Astrocyte of the cerebellum (primary cell): ENCODE measurements at regions not wholly inside any gene's neighbourhood (a gene's known extent, or its start where the extent isn't known, plus 50 kb on each side); places are given as distances from the start of the nearest gene placed in this dataset.

ENCODE experiments used
- DNase-seq: peaks from one replicate; pipeline ENCODE4 v3.0.0-alpha.2; 2011; ENCODE audit warnings: low read depth
- H3K4me3 ChIP-seq: 2 replicates; pipeline ENCODE4 v1.5.1; 2011; ENCODE audit warnings: mild to moderate bottlenecking, low read depth, low read length, moderate library complexity
- CTCF ChIP-seq: IDR thresholded peaks from 2 replicates; pipeline ENCODE4 v1.5.1; 2012; ENCODE audit warnings: low read length, low read depth, moderate library complexity, mild to moderate bottlenecking; ENCODE audit errors: missing control alignments
- in situ Hi-C: cut with HindIII; loops from 2 replicates; pipeline ENCODE4 v1.10.0; 2017; ENCODE audit warnings: low sequenced_read_pairs

DNA sequence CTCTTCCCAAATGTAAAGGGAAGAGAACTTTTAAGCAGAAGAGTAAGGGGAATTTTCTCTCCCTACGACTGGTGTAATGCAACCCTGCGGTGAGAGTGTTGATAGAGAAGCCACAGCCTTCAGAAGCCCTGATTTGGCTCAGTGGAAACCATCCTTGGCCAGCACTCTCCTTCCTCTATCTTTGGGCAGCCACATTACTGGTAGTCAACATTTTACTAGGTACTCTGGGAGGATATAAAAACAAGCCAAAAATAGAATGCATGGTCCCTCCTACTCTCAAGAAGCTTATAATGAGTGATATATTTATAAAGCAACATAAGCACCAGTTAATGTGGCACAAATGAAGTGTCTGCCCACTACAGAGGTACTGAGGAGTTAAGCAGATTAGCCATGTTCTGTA lies 201.8 kb upstream of the NCAM1 start:
- no peak for DNase-seq
- TF ChIP-seq CTCF: no peak
- no peak overlapping the region for H3K4me3 ChIP-seq
- in situ Hi-C loops: no loop called here

DNA sequence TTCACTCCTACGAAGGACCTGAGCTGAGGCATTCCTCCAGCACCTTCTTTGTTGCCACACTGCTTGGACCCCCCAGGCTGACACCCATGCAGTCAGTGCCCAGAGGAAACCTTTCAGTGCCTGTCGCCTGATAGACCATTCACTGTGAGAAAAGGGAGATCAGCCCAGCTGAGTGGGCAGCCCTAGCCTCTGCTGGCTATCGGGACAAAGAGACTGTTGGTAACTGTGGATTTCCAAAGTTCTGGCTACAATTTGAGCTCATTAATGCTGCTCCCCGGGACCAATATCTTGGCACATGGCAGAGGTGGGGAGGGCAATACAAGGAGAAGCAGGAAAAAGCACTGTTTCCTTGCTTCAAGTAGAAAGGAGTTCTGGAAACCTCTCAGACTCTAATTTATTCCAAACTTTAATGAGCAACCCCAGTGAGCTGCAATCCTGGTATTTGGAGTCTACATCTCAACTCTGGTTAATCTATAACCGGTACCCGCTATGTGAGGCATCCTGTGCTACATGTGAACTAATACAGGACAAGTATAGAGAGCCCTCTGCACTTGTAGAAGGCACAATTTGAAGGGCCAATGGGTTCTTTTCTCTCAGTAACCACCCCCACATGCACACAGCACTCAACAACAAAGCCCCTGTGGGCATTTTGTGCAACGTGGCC lies 200.7 kb upstream of the NCAM1 start:
- in situ Hi-C loops: no loop called here
- no peak for DNase-seq
- TF ChIP-seq CTCF: no peak
- H3K4me3 ChIP-seq: no peak overlapping the region

DNA sequence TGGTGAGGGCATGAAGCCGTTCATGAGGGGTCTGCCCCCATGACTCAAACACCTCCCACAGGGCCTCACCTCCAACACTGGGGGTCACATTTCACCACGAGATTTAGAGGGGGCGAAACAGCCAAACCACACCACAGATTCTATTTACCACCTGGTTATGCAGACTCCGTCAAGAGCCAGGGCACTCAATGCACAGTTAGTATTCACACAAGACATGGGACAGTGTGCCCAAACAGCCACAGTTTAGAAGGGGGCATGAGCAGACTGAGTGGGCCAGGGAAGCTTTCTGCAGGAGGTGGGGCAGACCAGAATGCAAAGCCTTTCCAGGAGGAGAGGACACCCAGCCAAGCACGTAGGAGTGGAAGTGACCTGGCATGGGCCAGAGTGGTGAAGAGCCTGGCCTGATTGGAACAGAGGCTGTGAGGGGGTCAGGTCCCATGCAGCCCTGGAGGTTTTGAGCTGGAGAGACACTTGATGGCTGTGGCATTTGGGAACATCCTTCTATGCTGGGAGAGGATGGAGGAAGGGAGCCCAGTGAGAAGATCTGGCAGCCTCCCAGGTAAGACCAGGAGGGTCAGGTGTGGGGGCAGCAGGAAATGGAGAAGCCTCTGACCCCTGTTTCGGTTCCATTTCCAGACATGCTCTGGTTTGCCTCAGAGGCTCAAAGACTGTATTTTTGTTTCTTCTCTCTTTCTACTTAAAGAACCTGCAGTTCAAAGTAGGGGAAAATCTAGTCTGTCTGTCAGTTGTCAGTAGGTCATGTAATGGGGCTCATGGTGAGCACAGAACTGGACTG lies 199.1 kb upstream of the NCAM1 start:
- in situ Hi-C loops: no loop called here
- no peak for TF ChIP-seq CTCF

GRCh38 chr11:112762707-112763090 lies 198.5 kb upstream of the NCAM1 start:
- DNase-seq: no peak
- in situ Hi-C loops: no loop called here
- no peak overlapping the region for H3K4me3 ChIP-seq
- no peak for TF ChIP-seq CTCF

More for the DNA sequence above, 199.1 kb upstream of the NCAM1 start:
- no peak for DNase-seq
- H3K4me3 ChIP-seq: no peak overlapping the region

GRCh38 chr11:112765337-112765736 lies 195.9 kb upstream of the NCAM1 start:
- H3K4me3 ChIP-seq: no peak overlapping the region
- DNase-seq: no peak
- in situ Hi-C loops: no loop called here
- no peak for TF ChIP-seq CTCF

DNA sequence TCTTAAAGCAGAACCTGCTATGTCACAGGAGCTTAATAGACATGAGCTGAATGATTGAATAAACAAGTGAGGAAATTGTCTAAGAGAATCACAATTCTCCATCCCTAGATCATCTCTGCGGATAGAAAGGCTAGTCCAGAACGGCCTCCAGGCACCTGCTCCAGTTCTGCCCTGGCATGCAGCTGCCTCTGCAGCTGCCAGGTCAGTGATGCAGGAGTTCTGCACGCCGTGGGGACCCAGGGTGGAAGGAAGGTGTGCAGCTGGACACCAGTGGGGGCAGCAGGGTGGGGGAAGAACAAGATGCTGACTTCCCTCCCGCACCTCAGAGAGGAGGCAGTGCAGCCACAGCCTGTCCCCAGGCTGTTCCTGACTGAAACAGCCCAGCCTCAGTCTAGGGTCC lies 192.1 kb upstream of the NCAM1 start:
- in situ Hi-C loops: no loop called here
- no peak for DNase-seq
- no peak for TF ChIP-seq CTCF
- H3K4me3 ChIP-seq: no peak overlapping the region
